Spleen (tissue), 11 donors: ENCODE measurements at regions not wholly inside any gene's neighbourhood (a gene's known extent, or its start where the extent isn't known, plus 50 kb on each side); places are given as distances from the start of the nearest gene placed in this dataset.

Experiments used
- DNase-seq: peaks from one replicate; pipeline ENCODE4 v3.0.0-alpha.2; 2020
- H3K27ac ChIP-seq, 8 donors: fragments of 200-600 bp; sonication (generic) in 7 of 8; 1 replicate in 4 of 8; 2 replicates in 4 of 8; pipeline versions ENCODE4 v1.5.0 to v1.8.0; 2016 to 2021; ENCODE audit warnings: inconsistent platforms in 4 of 8, mild to moderate bottlenecking in 4 of 8, moderate library complexity in 1 of 8
- H3K27me3 ChIP-seq, 7 donors: fragments of 200-600 bp; sonication (generic) in 6 of 7; replicated peaks in 1 of 7; 1 replicate in 4 of 7; 2 replicates in 3 of 7; pipeline versions ENCODE4 v1.5.0 to v1.8.0; 2016 to 2021; ENCODE audit warnings: inconsistent platforms in 3 of 7, mild to moderate bottlenecking in 1 of 7
- H3K36me3 ChIP-seq, 6 donors: fragments of 200-600 bp; sonication (generic) in 5 of 6; 1 replicate in 4 of 6; 2 replicates in 2 of 6; pipeline versions ENCODE4 v1.5.0 to v1.8.0; 2016 to 2021; ENCODE audit warnings: inconsistent platforms in 2 of 6
- H3K4me1 ChIP-seq, 6 donors: fragments of 200-600 bp; sonication (generic) in 5 of 6; 1 replicate in 3 of 6; 2 replicates in 3 of 6; pipeline versions ENCODE4 v1.5.0 to v1.8.0; 2016 to 2021; ENCODE audit warnings: inconsistent platforms in 3 of 6
- H3K4me3 ChIP-seq, 8 donors: fragments of 200-600 bp; sonication (generic) in 7 of 8; 1 replicate in 4 of 8; 2 replicates in 4 of 8; pipeline versions ENCODE4 v1.5.0 to v1.8.0; 2016 to 2021; ENCODE audit warnings: inconsistent platforms in 4 of 8, mild to moderate bottlenecking in 4 of 8, moderate library complexity in 2 of 8
- H3K9me3 ChIP-seq, 8 donors: fragments of 200-600 bp; sonication (generic) in 7 of 8; 1 replicate in 4 of 8; 2 replicates in 4 of 8; pipeline versions ENCODE4 v1.5.0 to v1.8.0; 2016 to 2021; ENCODE audit warnings: inconsistent platforms in 4 of 8
- CTCF ChIP-seq, 11 experiments: fragments of 200-600 bp in 7 of 11; fragments of 450-650 bp in 4 of 11; sonication (generic) in 4 of 11; IDR thresholded peaks in 8 of 11; conservative IDR thresholded peaks in 3 of 11; 1 replicate in 7 of 11; 2 replicates in 4 of 11; pipeline versions ENCODE4 v1.4.0 to v1.8.0; 2016 to 2021; ENCODE audit warnings: antibody characterized with exemption in 11 of 11, inconsistent platforms in 4 of 11, mild to moderate bottlenecking in 1 of 11
- POLR2A ChIP-seq, 3 donors: fragments of 450-650 bp; IDR thresholded peaks; one replicate each; pipeline ENCODE4 v1.5.1; 2017; ENCODE audit warnings: antibody characterized with exemption in 3 of 3, mild to moderate bottlenecking in 1 of 3
- POLR2AphosphoS5 ChIP-seq, 3 donors: sonication (generic); formaldehyde crosslinking; IDR thresholded peaks; one replicate each; pipeline ENCODE4 v1.5.1; 2017; ENCODE audit warnings: antibody characterized with exemption in 3 of 3
- whole genome bisulfite sequencing, 5 donors: extraction: QIAGEN DNeasy Blood & Tissue Kit in 3 of 5; methylation state at CpG; one replicate each; pipeline versions ENCODE4 v1.1.5 to v1.1.7; 2013 to 2018; 5-methylcytosine and 5-hydroxymethylcytosine counted together
- intact Hi-C: fragments of 100-400 bp; cut with DNase I; formaldehyde crosslinking; loops from one replicate; pipeline ENCODE4 v1.15.0; 2023; ENCODE audit warnings: low total_unique reads
- donor health status: healthy with polysubstance abuse.
- donor health status: DM: no; HTN: no; CAD: no; lungs with moderate emphysema.
- donor health status: DM: no; HTN: no; CAD: no.
- donor health status: Bipolar disorder and iron deficiency.
- donor health status: healthy.
- donor health status: DM: no; HTN: no; CAD: no.
- donor health status: DM: yes; HTN: yes; CAD: no.

GRCh38 chr9:23590276-23591000 lies 235.6 kb downstream of the ELAVL2 start:
- H3K4me3 ChIP-seq: peak overlapping the region in 2 of 8 donors; percentile 7 to 43
- no peak for TF ChIP-seq POLR2A (IDR thresholded peaks at IDR 0.05)
- TF ChIP-seq POLR2AphosphoS5 (IDR thresholded peaks at IDR 0.05): no peak
- TF ChIP-seq CTCF (IDR thresholded peaks at IDR 0.05 in 8 of 11, conservative IDR thresholded peaks at IDR 0.05 in 3 of 11): no peak

GRCh38 chr9:23594421-23594820 lies 231.6 kb downstream of the ELAVL2 start:
- no peaks in the 10 kb centered on the region for H3K27me3 ChIP-seq
- no peak for TF ChIP-seq CTCF (IDR thresholded peaks at IDR 0.05 in 8 of 11, conservative IDR thresholded peaks at IDR 0.05 in 3 of 11)
- no peak for TF ChIP-seq POLR2A (IDR thresholded peaks at IDR 0.05)
- TF ChIP-seq POLR2AphosphoS5 (IDR thresholded peaks at IDR 0.05): no peak
- H3K4me3 ChIP-seq: no peak overlapping the region
- no peak for DNase-seq
- peaks cover 0 to 9% (median 0%) of the 10 kb centered on the region in 6 donors for H3K4me1 ChIP-seq
- no peaks in the 10 kb centered on the region for H3K9me3 ChIP-seq
- 74 to 90% (median 85%) methylated on average over 1 of the region's 1 CpG for WGBS, 5 donors
- no peaks in the 10 kb centered on the region for H3K36me3 ChIP-seq
- intact Hi-C loops: no loop called here
- H3K27ac ChIP-seq: no peak overlapping the region

More at GRCh38 chr9:23590276-23591000, 235.6 kb downstream of the ELAVL2 start:
- H3K27ac ChIP-seq: peak overlapping the region in 3 of 8 donors; percentile 14 to 33 (median 15)
- no peaks in the 10 kb centered on the region for H3K27me3 ChIP-seq
- intact Hi-C loops: no loop called here
- no peaks in the 10 kb centered on the region for H3K9me3 ChIP-seq
- H3K36me3 ChIP-seq: no peaks in the 10 kb centered on the region
- no peak for DNase-seq
- peaks cover 0 to 17% (median 6%) of the 10 kb centered on the region in 6 donors for H3K4me1 ChIP-seq
- WGBS, 5 donors: 53 to 69% (median 60%) methylated on average over 3 of the region's 3 CpGs

GRCh38 chr9:23596913-23597634 lies 229.0 kb downstream of the ELAVL2 start:
- no peaks in the 10 kb centered on the region for H3K9me3 ChIP-seq
- no peak overlapping the region for H3K4me3 ChIP-seq
- no peaks in the 10 kb centered on the region for H3K27me3 ChIP-seq
- 47 to 55% (median 48%) methylated on average over 3 of the region's 3 CpGs for WGBS, 5 donors
- intact Hi-C loops: no loop called here
- no peaks in the 10 kb centered on the region for H3K36me3 ChIP-seq
- H3K27ac ChIP-seq: no peak overlapping the region
- H3K4me1 ChIP-seq: no peaks in the 10 kb centered on the region
- TF ChIP-seq CTCF (IDR thresholded peaks at IDR 0.05 in 8 of 11, conservative IDR thresholded peaks at IDR 0.05 in 3 of 11): no peak
- no peak for TF ChIP-seq POLR2A (IDR thresholded peaks at IDR 0.05)
- TF ChIP-seq POLR2AphosphoS5 (IDR thresholded peaks at IDR 0.05): no peak
- DNase-seq: no peak

- H3K36me3 ChIP-seq: no peaks in the 10 kb centered on the region
- intact Hi-C loops: no loop called here
Measured at GRCh38 chr9:23598994-23599393, 227.0 kb downstream of the ELAVL2 start.

More at GRCh38 chr9:23598994-23599393, 227.0 kb downstream of the ELAVL2 start:
- 84 to 93% (median 92%) methylated on average over 2 of the region's 2 CpGs for WGBS, 5 donors
- DNase-seq: no peak
- TF ChIP-seq POLR2AphosphoS5 (IDR thresholded peaks at IDR 0.05) (no peak), POLR2A (IDR thresholded peaks at IDR 0.05) (no peak), CTCF (IDR thresholded peaks at IDR 0.05 in 8 of 11, conservative IDR thresholded peaks at IDR 0.05 in 3 of 11) (no peak)
- H3K27me3 ChIP-seq: no peaks in the 10 kb centered on the region
- no peaks in the 10 kb centered on the region for H3K4me1 ChIP-seq
- H3K4me3 ChIP-seq: no peak overlapping the region
- H3K9me3 ChIP-seq: no peaks in the 10 kb centered on the region
- H3K27ac ChIP-seq: no peak overlapping the region
